HG02870 (cell line): ENCODE measurements at regions not wholly inside any gene's neighbourhood (a gene's known extent, or its start where the extent isn't known, plus 50 kb on each side); places are given as distances from the start of the nearest gene placed in this dataset.

Experiments
- ATAC-seq: cut with Tn5 transposase; IDR thresholded peaks from one replicate; pipeline ENCODE4 v1.9.1; 2021; ENCODE audit warnings: mild to moderate bottlenecking, moderate library complexity; ENCODE audit not compliant: unreplicated experiment

DNA sequence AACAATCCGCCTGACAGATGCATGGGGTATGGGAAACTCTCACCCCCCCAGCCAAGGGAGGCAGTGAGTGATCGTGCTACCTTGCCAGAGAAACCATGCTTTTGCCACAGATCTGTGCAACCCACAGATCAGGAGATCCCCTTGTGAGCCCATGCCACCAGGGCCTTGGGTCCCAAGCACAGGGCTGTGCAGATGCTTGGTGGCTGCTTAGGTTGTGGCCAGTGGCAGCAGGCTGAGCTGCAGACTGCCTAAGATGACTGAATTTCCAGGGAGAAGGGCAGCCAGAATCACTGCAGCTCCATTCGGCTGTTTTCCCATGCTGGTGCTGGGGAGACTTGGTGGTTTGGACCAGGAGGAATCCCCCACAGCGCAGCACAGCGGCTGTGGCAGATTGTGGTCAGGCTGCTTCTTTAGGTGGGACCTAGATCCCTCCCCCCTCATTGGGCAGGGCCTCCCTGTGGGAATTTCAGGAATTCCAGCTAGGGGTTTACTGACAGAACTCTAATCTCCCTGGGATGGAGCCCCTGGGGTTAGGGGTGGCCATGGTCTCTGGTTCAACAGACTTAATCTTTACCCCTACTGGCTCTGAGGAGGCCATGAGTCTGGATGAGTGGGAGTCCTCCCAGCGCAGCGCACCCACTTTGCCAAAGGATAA is 264.6 kb upstream of the DAAM1 start:
- ATAC-seq = no peak

- no peak for ATAC-seq
These were observed 246.8 kb upstream of the DAAM1 start for GRCh38 chr14:58941629-58942028.

DNA sequence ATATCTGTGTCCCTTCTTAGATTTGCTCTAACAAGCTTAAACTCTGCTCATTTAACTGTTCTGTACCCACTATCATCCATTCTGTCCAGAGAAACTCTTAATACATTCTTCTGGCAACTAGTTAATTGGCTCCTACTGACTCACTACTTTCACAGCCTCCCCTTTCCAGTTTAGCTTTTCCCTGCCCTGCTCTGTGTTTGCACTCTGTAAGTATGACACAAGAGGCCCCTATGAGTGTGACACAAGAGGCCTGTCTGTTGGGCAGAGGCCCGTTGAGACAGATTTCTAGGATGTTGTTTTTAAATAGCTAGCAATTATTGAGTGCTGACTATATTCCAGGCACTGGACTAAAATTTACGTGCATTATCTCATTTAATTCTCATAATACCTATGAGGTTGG is 246.0 kb upstream of the DAAM1 start:
- ATAC-seq = no peak

DNA sequence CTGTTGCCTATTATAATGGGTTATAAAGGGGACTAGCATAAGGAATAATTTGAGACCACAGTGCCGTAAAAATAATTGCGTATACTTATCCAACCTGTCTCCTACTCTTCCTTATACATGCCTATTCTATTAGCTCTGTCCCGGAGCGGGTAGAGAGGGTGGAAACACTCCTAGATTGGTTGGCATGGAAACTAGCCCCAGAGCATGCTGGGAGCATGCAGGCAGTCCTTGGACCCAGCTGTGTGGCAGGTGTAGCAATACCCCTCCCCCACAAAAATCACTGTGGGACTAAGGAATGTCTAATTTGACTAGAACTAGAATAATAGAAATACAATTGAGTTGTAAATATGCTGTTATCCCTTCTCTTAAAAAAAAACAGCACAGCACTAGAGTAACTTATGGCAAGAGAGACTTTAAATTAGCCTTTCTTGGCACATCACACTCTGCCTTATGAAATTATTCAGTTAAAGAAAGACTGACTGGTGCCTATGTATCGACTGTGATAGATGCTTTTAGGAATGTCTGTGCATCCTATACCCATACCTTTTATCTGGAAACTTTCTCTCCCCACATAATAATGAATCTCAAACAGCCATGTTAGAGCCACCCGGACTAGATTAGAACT is 244.0 kb upstream of the DAAM1 start:
- no peak for ATAC-seq

GRCh38 chr14:58944968-58945356 is 243.5 kb upstream of the DAAM1 start:
- no peak for ATAC-seq

DNA sequence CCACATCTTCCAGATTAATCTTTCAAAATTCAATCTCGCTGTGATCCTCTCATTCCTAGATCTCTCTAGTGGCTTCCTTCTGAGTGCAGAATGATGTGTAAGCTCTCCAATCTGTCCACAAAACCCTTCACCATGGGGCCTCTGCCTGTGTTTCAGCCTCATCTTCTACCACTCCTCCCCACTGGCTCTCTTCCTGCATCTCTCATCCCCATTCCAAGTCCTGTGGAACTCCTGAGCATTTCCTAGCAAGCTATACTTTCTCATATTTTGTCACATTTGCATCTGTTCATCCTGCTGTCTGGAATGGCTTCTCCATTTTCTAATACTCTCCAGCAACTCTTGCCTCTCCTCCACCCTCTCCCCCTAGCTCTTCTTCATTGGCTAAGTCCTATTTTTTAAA is 242.0 kb upstream of the DAAM1 start:
- no peak for ATAC-seq

DNA sequence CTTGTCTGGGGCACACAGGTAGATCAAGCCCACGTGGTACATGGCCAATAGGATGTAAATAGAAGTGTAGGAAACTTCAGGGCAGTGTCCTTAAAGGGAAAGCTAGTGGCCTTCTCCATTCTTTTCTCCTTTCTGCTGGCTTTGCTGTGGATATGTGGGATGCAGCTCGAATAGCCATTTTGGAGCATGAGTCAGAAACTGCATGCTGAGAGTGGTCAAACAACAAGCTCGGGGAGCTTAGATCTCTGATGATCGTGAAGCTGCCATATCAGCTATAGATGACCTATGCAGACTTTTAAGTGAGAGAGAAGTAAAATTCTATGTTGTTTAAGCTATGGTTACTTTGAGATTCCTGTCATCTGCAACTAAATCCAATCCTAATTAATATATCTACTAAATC is 241.3 kb upstream of the DAAM1 start:
- no peak for ATAC-seq

DNA sequence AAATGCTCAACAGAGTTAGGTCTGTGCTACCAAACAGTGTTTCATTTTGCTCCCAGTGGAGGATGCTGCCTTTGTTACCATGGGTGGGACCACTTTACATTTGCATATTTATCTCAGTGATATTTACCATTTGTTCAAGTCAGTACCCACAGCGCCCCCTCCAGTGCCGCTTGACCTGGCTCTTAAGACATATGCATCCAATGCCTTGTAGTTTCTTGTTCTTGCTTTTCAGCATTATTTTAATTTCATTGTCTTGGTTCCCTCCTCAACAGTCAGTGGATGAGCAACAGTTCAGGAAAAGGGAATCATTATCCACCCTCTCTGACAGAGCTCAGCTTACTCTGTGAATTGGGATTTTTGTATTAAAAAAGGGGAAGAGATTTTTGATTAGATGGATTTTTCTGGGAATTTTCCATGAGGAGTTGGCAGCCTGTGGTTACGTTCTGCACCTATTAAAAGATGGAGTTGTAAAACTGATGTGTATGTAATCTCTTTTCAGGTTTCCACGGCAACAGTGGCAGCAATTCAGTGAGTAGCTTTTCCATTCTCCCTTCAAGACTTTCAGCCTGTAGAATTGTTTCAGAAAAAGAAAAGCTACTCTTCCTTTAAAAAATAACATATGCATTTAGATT is 240.5 kb upstream of the DAAM1 start:
- ATAC-seq = no peak

- no peak for ATAC-seq
These were observed 237.9 kb upstream of the DAAM1 start for GRCh38 chr14:58950555-58950954.

GRCh38 chr14:58951143-58951542 is 237.3 kb upstream of the DAAM1 start:
- ATAC-seq = no peak

DNA sequence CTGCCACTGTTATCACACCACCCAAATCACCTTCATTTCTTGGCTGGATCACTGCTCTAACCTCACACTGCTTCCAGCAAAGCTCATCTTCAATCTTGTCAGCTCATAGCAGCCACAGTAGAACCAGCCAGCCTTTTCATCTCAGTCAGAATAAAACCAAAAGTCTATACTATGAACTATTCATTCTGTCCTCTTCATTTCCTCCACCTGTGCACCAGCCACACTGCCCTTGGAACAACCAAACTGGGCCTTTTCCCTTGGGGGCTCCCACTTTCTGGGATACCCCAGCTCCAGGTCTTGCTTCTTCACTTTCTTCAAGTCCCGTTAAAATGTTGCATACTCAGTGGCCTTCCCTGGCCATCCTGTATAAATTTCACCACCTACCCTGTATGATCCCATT is 234.4 kb upstream of the DAAM1 start:
- peak; percentile 54 for ATAC-seq

GRCh38 chr14:58954901-58955861 is 233.3 kb upstream of the DAAM1 start:
- peak; percentile 42 for ATAC-seq

- no peak for ATAC-seq
These were observed 227.3 kb upstream of the DAAM1 start for GRCh38 chr14:58961045-58961731.

DNA sequence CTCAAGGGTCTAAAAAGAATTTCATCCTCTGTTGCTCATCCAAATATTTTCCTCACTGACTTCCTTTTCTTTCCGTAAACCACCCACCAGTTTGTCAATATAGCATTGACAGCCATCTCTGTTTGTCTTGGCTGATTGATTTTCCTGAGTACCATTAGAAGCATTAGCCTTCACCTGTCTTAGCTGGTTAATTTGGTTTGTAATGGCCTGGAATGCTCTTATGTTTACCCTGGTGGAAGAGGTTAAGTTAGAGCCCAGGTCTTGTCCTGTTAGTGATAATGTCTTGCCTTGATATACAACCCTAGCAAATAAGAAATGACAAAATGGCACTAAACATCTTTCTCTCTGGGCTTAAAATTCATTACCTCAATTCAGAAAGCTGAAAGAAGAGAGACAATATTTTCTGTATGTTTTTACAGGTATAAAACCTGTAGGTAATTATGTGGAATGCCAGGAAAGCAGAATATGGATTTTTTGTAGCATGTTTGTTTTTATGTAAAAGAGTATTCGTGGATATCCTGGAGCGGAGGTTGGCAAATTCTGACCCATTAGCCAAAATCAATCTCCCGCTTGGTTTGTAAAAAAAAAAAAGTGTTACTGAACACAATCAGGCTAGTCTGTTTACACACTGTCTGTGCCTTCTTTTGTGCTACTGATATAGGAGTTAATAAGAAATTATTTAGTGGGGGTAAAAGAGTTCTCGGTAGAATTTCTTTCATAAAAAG is 224.4 kb upstream of the DAAM1 start:
- ATAC-seq = no peak

- ATAC-seq = no peak
These were observed 223.9 kb upstream of the DAAM1 start for GRCh38 chr14:58964598-58964928.

DNA sequence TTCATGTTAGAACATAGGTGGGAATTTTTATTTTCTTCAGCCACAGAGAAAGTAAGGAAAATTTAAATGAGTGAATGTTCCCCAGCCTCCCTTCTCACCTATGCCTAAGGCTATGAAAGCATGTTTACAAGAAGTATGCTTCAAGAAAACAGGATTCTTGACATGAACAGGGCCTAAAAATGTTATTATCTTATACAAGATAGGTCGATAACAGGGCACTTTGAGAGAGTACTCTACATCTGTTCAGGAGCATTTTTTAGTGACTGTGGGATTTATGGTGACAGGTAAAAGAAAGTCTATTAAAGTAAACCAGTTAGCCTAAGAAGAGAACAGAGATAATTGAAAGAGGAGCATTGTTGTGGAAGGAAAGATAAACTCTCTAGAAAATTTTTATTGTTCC is 222.9 kb upstream of the DAAM1 start:
- ATAC-seq = no peak

DNA sequence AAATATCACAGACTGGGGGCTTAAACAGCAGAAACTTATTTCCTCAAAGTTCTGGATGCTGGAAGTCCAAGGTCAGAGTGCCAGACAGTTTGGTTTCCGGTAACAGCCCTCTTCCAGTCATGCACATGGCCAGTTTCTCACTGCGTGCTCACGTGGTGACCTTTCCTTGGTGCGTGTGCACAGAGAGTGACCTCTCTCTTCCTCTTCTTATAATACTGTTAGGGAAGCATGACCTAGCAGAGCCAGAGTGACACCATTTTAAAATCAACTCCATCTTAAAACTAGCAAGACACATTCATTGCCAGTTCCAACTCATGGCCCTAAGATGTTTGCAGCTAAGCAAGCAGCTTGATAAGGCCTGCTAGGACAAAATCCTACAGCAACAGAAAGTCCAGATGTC is 221.5 kb upstream of the DAAM1 start:
- no peak for ATAC-seq

GRCh38 chr14:58969951-58970751 is 218.3 kb upstream of the DAAM1 start:
- no peak for ATAC-seq

DNA sequence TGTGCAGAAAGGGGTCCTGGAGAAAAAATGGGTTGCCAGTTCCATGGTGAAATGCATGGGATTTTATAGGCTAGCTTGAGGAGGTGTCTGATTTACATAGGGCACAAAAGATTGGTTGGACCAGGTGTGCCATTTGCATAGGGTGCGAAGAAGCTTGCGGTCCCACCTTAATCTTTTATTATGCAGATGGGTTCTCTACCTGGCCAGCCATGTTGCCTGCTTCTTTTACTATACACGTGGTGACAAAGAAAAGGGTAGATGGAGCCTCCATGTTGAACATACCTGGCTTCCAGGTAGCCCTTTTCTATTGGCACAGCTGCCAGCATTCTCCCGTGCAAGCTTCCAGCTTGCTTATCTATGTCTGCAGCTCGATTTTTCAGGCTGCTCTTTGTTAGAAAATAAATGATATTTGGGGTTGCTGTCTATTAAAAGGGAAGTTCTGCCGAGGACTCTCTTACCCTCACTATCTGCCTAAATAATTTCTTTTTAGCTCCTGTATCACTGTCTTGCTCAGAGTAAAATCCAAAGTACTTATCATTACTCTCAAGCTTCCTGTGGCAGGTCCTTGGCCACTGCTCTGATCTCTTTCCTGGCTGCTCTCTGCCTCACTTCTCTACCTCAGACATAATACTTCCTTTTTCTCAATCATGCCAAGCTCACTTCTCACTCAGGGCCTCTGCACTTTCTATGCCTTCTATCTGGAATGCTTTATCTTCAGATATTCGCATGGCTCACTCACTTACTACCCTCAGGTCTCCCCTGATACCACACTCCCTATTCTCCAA is 216.0 kb upstream of the DAAM1 start:
- no peak for ATAC-seq
